ENCODE measurements at regions not wholly inside any gene's neighbourhood (a gene's known extent, or its start where the extent isn't known, plus 50 kb on each side); places are given as distances from the start of the nearest gene placed in this dataset.

DNA sequence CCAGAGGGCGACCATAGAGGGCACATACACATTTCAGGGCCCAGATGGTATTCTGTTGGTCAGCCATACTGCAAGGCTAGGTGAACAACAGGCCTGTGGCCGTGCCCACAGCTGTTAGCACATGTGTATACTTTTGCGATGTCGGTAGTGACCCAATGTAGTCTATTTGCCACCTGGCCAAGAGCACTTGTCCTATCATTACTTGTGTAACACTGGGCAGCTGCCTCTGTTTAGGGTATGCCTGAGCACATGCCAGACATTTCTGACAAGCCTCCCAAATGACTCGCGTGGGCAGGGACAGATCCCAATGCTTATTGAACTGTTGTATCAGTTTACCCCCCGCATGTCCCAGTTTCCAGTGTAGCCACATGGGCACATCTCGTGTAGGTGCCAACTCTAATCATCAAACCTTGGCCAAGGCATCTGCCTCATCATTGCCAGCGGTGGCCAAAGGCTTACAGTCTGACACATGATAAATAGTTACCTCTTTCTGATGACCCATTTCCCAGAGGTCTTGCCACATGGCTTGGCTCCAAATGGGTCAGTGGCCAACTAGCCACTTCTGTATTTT, 74.4 kb upstream of the FBXL4 start:
- Histone ChIP-seq H3K79me2 (ENCODE audit: insufficient read depth, low read length) (no peaks in the 10 kb centered on the region), H3K4me1 (ENCODE audit: control insufficient read depth in 1 of 2, insufficient read depth in 2 of 2, low read length in 2 of 2) (no peaks in the 10 kb centered on the region), H3K4me3 (replicated peaks in 1 of 2; ENCODE audit: low read depth in 1 of 2, low read length in 2 of 2) (no peak overlapping the region), H3K9me3 (ENCODE audit: control insufficient read depth in 1 of 2, insufficient read depth in 1 of 2, low read depth in 1 of 2, low read length in 2 of 2) (no peaks in the 10 kb centered on the region; a peak in 1 of 4 replicates), H3K36me3 (ENCODE audit: control insufficient read depth in 1 of 2, insufficient read depth in 2 of 2, low read length in 2 of 2) (no peaks in the 10 kb centered on the region), H3K9me2 (ENCODE audit: insufficient read depth) (no peaks in the 10 kb centered on the region), H4K20me1 (ENCODE audit: insufficient read depth) (no peaks in the 10 kb centered on the region), H3K27ac (ENCODE audit: low read depth, low read length) (no peak overlapping the region), H3K4me2 (ENCODE audit: low read length) (no peak overlapping the region), H3K9ac (ENCODE audit: low read length) (no peak overlapping the region), H2AFZ (ENCODE audit: low read depth, low read length, poor library complexity, severe bottlenecking) (no peak overlapping the region), H3K27me3 (ENCODE audit: insufficient read depth, low read length) (0 out of 2 replicates have a peak, but pooled peaks cover 2% of the 10 kb centered on the region)
- BruUV-seq (replicated peaks), result no TSS peak
- ATAC-seq, result no peak
- intact Hi-C loops (cut with micrococcal nuclease), result no loop called here
- POLR2A ChIA-PET, result no interaction called here
- DNase-seq (ENCODE audit: low read depth, low spot score), result no peak
- RAD21 ChIA-PET (ENCODE audit: low non-redundant PET in 1 of 2, low total read pairs in 2 of 2, uncharacterized antibody in 2 of 2, unreplicated experiment in 2 of 2), result no interaction called here
- CTCF ChIA-PET, result no interaction called here
- no peak for TF ChIP-seq FOSL1 (IDR thresholded peaks at IDR 0.05; ENCODE audit: low read depth)

DNA sequence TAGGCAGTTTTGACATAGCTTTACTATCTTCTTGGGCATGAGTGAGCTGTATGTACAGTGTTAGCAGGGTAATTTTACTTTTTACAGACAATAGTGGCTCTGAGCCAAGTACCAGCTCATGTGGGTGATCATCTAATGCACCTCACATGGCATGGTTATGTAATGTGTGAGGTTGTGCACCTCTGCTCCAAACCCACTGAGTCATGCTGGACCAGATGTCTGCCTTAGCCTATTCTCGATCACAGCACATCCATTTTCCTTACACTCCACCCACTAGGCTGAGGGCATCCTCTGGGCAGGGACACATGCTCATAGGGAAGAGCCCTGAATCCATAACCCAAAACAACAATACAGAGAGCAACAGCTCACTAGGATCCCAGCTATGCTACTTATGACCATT, 71.6 kb upstream of the FBXL4 start:
- Histone ChIP-seq H3K9me2 (ENCODE audit: insufficient read depth) (no peaks in the 10 kb centered on the region), H3K36me3 (ENCODE audit: control insufficient read depth in 1 of 2, insufficient read depth in 2 of 2, low read length in 2 of 2) (no peaks in the 10 kb centered on the region), H3K9me3 (ENCODE audit: control insufficient read depth in 1 of 2, insufficient read depth in 1 of 2, low read depth in 1 of 2, low read length in 2 of 2) (no peaks in the 10 kb centered on the region), H3K79me2 (ENCODE audit: insufficient read depth, low read length) (no peaks in the 10 kb centered on the region), H3K4me1 (ENCODE audit: control insufficient read depth in 1 of 2, insufficient read depth in 2 of 2, low read length in 2 of 2) (no peaks in the 10 kb centered on the region), H3K4me2 (ENCODE audit: low read length) (no peak overlapping the region), H4K20me1 (ENCODE audit: insufficient read depth) (no peaks in the 10 kb centered on the region), H3K27me3 (ENCODE audit: insufficient read depth, low read length) (peaks cover 2% of the 10 kb centered on the region; the same call in 1 of the 2 replicates), H2AFZ (ENCODE audit: low read depth, low read length, poor library complexity, severe bottlenecking) (no peak overlapping the region), H3K9ac (ENCODE audit: low read length) (no peak overlapping the region), H3K27ac (ENCODE audit: low read depth, low read length) (no peak overlapping the region), H3K4me3 (replicated peaks in 1 of 2; ENCODE audit: low read depth in 1 of 2, low read length in 2 of 2) (no peak overlapping the region)
- POLR2A ChIA-PET, result no interaction called here
- ATAC-seq, result no peak
- intact Hi-C loops (cut with micrococcal nuclease), result no loop called here
- RAD21 ChIA-PET (ENCODE audit: low non-redundant PET in 1 of 2, low total read pairs in 2 of 2, uncharacterized antibody in 2 of 2, unreplicated experiment in 2 of 2), result no interaction called here
- CTCF ChIA-PET, result no interaction called here
- no peak for DNase-seq (ENCODE audit: low read depth, low spot score)
- BruUV-seq (replicated peaks), result no TSS peak
- TF ChIP-seq POLR2AphosphoS5 (IDR thresholded peaks at IDR 0.05; ENCODE audit: low read depth, low read length) (no peak), TCF7L2 (IDR thresholded peaks at IDR 0.05; ENCODE audit: borderline replicate concordance, extremely low read depth, insufficient read depth, insufficient read length) (no peak), YY1 (IDR thresholded peaks at IDR 0.05; ENCODE audit: extremely low read depth, insufficient replicate concordance, low read depth, low read length) (no peak), RAD21 (IDR thresholded peaks at IDR 0.05; ENCODE audit: low read depth) (no peak), CEBPB (IDR thresholded peaks at IDR 0.05; ENCODE audit: low read depth) (no peak), POLR2A (IDR thresholded peaks at IDR 0.05; ENCODE audit: borderline replicate concordance, extremely low read depth, insufficient read depth, insufficient read length) (no peak), ZFX (IDR thresholded peaks at IDR 0.05) (no peak), EZH2 (IDR thresholded peaks at IDR 0.05) (no peak), SRF (IDR thresholded peaks at IDR 0.05; ENCODE audit: low read depth) (no peak), EGR1 (IDR thresholded peaks at IDR 0.05; ENCODE audit: low read depth) (no peak)
- TF ChIP-seq, protein P1, sequence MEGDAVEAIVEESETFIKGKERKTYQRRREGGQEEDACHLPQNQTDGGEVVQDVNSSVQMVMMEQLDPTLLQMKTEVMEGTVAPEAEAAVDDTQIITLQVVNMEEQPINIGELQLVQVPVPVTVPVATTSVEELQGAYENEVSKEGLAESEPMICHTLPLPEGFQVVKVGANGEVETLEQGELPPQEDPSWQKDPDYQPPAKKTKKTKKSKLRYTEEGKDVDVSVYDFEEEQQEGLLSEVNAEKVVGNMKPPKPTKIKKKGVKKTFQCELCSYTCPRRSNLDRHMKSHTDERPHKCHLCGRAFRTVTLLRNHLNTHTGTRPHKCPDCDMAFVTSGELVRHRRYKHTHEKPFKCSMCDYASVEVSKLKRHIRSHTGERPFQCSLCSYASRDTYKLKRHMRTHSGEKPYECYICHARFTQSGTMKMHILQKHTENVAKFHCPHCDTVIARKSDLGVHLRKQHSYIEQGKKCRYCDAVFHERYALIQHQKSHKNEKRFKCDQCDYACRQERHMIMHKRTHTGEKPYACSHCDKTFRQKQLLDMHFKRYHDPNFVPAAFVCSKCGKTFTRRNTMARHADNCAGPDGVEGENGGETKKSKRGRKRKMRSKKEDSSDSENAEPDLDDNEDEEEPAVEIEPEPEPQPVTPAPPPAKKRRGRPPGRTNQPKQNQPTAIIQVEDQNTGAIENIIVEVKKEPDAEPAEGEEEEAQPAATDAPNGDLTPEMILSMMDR (IDR thresholded peaks at IDR 0.05 in 2 of 3, conservative IDR thresholded peaks at IDR 0.05 in 1 of 3; ENCODE audit: borderline replicate concordance in 1 of 3, insufficient read depth in 1 of 3, low read depth in 2 of 3, low read length in 2 of 3), result no peak
- TF ChIP-seq, protein P2, sequence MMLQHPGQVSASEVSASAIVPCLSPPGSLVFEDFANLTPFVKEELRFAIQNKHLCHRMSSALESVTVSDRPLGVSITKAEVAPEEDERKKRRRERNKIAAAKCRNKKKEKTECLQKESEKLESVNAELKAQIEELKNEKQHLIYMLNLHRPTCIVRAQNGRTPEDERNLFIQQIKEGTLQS (IDR thresholded peaks at IDR 0.05), result no peak
- TF ChIP-seq, protein P3, sequence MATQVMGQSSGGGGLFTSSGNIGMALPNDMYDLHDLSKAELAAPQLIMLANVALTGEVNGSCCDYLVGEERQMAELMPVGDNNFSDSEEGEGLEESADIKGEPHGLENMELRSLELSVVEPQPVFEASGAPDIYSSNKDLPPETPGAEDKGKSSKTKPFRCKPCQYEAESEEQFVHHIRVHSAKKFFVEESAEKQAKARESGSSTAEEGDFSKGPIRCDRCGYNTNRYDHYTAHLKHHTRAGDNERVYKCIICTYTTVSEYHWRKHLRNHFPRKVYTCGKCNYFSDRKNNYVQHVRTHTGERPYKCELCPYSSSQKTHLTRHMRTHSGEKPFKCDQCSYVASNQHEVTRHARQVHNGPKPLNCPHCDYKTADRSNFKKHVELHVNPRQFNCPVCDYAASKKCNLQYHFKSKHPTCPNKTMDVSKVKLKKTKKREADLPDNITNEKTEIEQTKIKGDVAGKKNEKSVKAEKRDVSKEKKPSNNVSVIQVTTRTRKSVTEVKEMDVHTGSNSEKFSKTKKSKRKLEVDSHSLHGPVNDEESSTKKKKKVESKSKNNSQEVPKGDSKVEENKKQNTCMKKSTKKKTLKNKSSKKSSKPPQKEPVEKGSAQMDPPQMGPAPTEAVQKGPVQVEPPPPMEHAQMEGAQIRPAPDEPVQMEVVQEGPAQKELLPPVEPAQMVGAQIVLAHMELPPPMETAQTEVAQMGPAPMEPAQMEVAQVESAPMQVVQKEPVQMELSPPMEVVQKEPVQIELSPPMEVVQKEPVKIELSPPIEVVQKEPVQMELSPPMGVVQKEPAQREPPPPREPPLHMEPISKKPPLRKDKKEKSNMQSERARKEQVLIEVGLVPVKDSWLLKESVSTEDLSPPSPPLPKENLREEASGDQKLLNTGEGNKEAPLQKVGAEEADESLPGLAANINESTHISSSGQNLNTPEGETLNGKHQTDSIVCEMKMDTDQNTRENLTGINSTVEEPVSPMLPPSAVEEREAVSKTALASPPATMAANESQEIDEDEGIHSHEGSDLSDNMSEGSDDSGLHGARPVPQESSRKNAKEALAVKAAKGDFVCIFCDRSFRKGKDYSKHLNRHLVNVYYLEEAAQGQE (IDR thresholded peaks at IDR 0.05; ENCODE audit: low read depth), result no peak

Measured in HCT116 (cell line).